K562 (cell line): ENCODE measurements at regions not wholly inside any gene's neighbourhood (a gene's known extent, or its start where the extent isn't known, plus 50 kb on each side); places are given as distances from the start of the nearest gene placed in this dataset.

Experiments used
- ATAC-seq: fragments of 200-7000 bp; cut with Tn5 transposase; 3 replicates; pipeline ENCODE4 v1.9.1; 2020; ENCODE audit warnings: moderate library complexity
- BruUV-seq: library from RNA; stranded (reverse); fragments of 400-500 nt; replicated peaks from 2 replicates; lab custom pipeline; 2021; lab: Mats Ljungman, UMichigan
- CTCF ChIA-PET: fragments of 300-600 bp; formaldehyde crosslinking; extraction: SDS; loops from one replicate; lab custom pipeline; 2021; ENCODE audit warnings: low intra/inter-chr PET ratio; lab: Yijun Ruan, JAX
- POLR2A ChIA-PET: fragments of 300-600, 350-650 bp; sonication (Branson Sonifier 250); formaldehyde crosslinking; extraction: SDS; loops from one replicate; lab custom pipeline; 2021; ENCODE audit warnings: antibody characterized with exemption, inconsistent platforms; lab: Yijun Ruan, JAX
- DNase-seq, 4 experiments: peaks; one replicate each; pipeline versions ENCODE4 v3.0.0 to v3.0.0-alpha.2; 2011 to 2018; ENCODE audit warnings: low spot score in 3 of 4, mixed read lengths in 3 of 4; ENCODE audit errors: extremely low read depth in 1 of 4
- FAIRE-seq: peaks from 2 replicates; lab custom pipeline; 2011; peaks lifted over from hg19 to GRCh38; lab: Jason Lieb, UNC
- H2AFZ ChIP-seq: 2 replicates; pipeline ENCODE4 v1.6.0; 2011; ENCODE audit warnings: low read depth, low read length, control low read depth, inconsistent platforms
- H3K27ac ChIP-seq: fragments of 200-600 bp; 3 replicates; pipeline ENCODE4 v1.8.0; 2011; ENCODE audit warnings: low read depth, mild to moderate bottlenecking, control low read depth, inconsistent platforms, low read length, moderate library complexity, mixed read lengths; ENCODE audit errors: extremely low read depth
- H3K27me3 ChIP-seq, 2 experiments: fragments of 300-600 bp in 1 of 2; 2 replicates in 1 of 2; 3 replicates in 1 of 2; pipeline versions ENCODE4 v1.6.0 to v1.8.0; 2011; ENCODE audit warnings: inconsistent platforms in 2 of 2, low read length in 2 of 2, mild to moderate bottlenecking in 1 of 2, mixed read lengths in 1 of 2, moderate library complexity in 1 of 2; ENCODE audit not compliant: control insufficient read depth in 2 of 2, insufficient read depth in 2 of 2
- H3K36me3 ChIP-seq: fragments of 300-600 bp; 3 replicates; pipeline ENCODE4 v1.8.0; 2011; ENCODE audit warnings: mild to moderate bottlenecking, low read length, inconsistent platforms; ENCODE audit not compliant: control insufficient read depth, insufficient read depth
- H3K4me1 ChIP-seq, 2 experiments: fragments of 200-600 bp in 1 of 2; replicated peaks in 1 of 2; 2 replicates in 1 of 2; 3 replicates in 1 of 2; pipeline versions ENCODE4 v1.5.1 to v1.8.0; 2011; ENCODE audit warnings: inconsistent platforms in 2 of 2, low read length in 2 of 2, mild to moderate bottlenecking in 1 of 2, mixed read lengths in 1 of 2, moderate library complexity in 1 of 2; ENCODE audit not compliant: control insufficient read depth in 2 of 2, insufficient read depth in 2 of 2
- H3K4me2 ChIP-seq: 2 replicates; pipeline ENCODE4 v1.6.1; 2011; ENCODE audit warnings: low read length, control low read depth, inconsistent platforms, mixed read lengths; ENCODE audit not compliant: insufficient read depth
- H3K4me3 ChIP-seq: fragments of 200-600 bp; sonication (generic), shearing (Covaris generic); 2 replicates; pipeline ENCODE4 v1.5.1; 2016; ENCODE audit warnings: control low read depth, inconsistent platforms
- H3K79me2 ChIP-seq: fragments of 200-600 bp; 3 replicates; pipeline ENCODE4 v1.8.0; 2011; ENCODE audit warnings: low read length, inconsistent platforms; ENCODE audit not compliant: control insufficient read depth, insufficient read depth
- H3K9ac ChIP-seq, 2 experiments: 2 replicates each; pipeline versions ENCODE4 v1.6.0 to v1.6.1; 2011; ENCODE audit warnings: low read depth in 2 of 2, low read length in 2 of 2, control low read depth in 1 of 2, inconsistent platforms in 1 of 2, mild to moderate bottlenecking in 1 of 2, mixed read lengths in 1 of 2; ENCODE audit not compliant: insufficient read depth in 1 of 2
- H3K9me1 ChIP-seq: one replicate; pipeline ENCODE4 v1.6.0; 2011; ENCODE audit warnings: inconsistent platforms, mild to moderate bottlenecking, low read length, moderate library complexity; ENCODE audit not compliant: control insufficient read depth, insufficient read depth
- H3K9me3 ChIP-seq: replicated peaks from 2 replicates; pipeline ENCODE4 v1.5.1; 2011; ENCODE audit warnings: low read depth, low read length, inconsistent platforms; ENCODE audit not compliant: control insufficient read depth, insufficient read depth
- H4K20me1 ChIP-seq: replicated peaks from 2 replicates; pipeline ENCODE4 v1.6.1; 2011; ENCODE audit warnings: low read length, inconsistent platforms, mixed read lengths; ENCODE audit not compliant: control insufficient read depth, insufficient read depth
- HMG20B ChIP-seq: fragments of 250-450 bp; sonication (Bioruptor Pico); IDR thresholded peaks from 2 replicates; pipeline ENCODE4 v1.5.0; 2021; ENCODE audit warnings: mild to moderate bottlenecking
- ZNF431 ChIP-seq: sonication (generic); formaldehyde crosslinking; IDR thresholded peaks from 2 replicates; pipeline ENCODE4 v1.8.0; 2022; ENCODE audit warnings: mild to moderate bottlenecking, missing genetic modification reagents
- ZNF586 ChIP-seq: fragments of 450-650 bp; formaldehyde crosslinking; conservative IDR thresholded peaks from 2 replicates; pipeline ENCODE4 v1.4.0; 2020; ENCODE audit warnings: mild to moderate bottlenecking, moderate library complexity
- WGBS: fragments of 100-300 bp; shearing (Covaris generic); methylation state at CpG from one replicate; pipeline ENCODE4 v1.1.6; 2016; ENCODE audit warnings: low coverage, mixed read lengths; ENCODE audit not compliant: insufficient coverage; ENCODE audit errors: missing lambda C conversion rate; 5-methylcytosine and 5-hydroxymethylcytosine counted together
- in situ Hi-C: fragments of 300-500 bp; cut with MboI; formaldehyde crosslinking; loops from 4 replicates; pipeline ENCODE4 v1.15.0; 2018; ENCODE audit warnings: inconsistent platforms, mixed read lengths
- intact Hi-C: fragments of 100-400 bp; cut with micrococcal nuclease; formaldehyde crosslinking; loops from 2 replicates; pipeline ENCODE4 v1.14.2; 2022
- TF ChIP-seq, protein P1 (sequence below): fragments of 450-650 bp; IDR thresholded peaks from 2 replicates; pipeline ENCODE4 v1.6.1; 2018; ENCODE audit not compliant: partially characterized antibody

DNA sequence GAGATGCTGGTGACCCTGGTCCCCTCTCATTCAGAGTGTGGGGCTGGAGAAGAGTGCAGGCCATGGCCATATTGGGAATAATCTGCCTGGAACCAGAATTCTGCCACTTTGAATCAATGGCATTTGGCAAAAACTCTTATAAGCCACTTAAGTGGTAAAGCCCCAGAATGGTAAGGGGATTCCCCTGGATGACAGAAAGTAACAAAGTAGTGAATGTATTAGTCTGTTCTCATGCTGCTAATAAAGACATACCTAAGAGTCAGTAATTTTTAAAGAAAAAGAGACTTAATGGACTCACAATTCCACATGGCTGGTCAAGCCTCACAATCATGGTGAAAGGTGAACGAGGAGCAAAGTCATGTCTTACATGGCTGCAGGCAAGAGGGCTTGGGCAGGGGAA lies 248.6 kb downstream of the SH2D4B start:
- in situ Hi-C loops: no loop called here
- ChIA-PET POLR2A (interaction anchor here (1.2 kb wide), 1 partner anchor 19 kb away, joined by 3 read pairs; no protein-coding TSS in a partner anchor), CTCF (no interaction called here)
- H3K36me3 ChIP-seq: no peaks in the 10 kb centered on the region
- no peaks in the 10 kb centered on the region for H3K27me3 ChIP-seq
- H3K27ac ChIP-seq: no peak overlapping the region
- no peaks in the 10 kb centered on the region for H3K9me3 ChIP-seq
- no peaks in the 10 kb centered on the region for H3K4me1 ChIP-seq
- DNase-seq (no peak), ATAC-seq (no peak)
- no peak overlapping the region for H2AFZ ChIP-seq
- H4K20me1 ChIP-seq: no peaks in the 10 kb centered on the region
- H3K79me2 ChIP-seq: no peaks in the 10 kb centered on the region
- TF ChIP-seq ZNF431 (CRISPR knock-in tag) (peak; percentile 64; the same call in 1 of the 2 replicates), ZNF586 (CRISPR knock-in tag) (no peak)
- TF ChIP-seq, all 486 proteins: peak for 1
- intact Hi-C loops: no loop called here
- no peak for FAIRE-seq
- Histone ChIP-seq H3K4me3 (no peak overlapping the region), H3K4me2 (no peak overlapping the region), H3K9ac (no peak overlapping the region), H3K9me1 (no peaks in the 10 kb centered on the region)
- whole genome bisulfite sequencing: 76% methylated on average over 1 of the region's 1 CpG
- no TSS peak for BruUV-seq

DNA sequence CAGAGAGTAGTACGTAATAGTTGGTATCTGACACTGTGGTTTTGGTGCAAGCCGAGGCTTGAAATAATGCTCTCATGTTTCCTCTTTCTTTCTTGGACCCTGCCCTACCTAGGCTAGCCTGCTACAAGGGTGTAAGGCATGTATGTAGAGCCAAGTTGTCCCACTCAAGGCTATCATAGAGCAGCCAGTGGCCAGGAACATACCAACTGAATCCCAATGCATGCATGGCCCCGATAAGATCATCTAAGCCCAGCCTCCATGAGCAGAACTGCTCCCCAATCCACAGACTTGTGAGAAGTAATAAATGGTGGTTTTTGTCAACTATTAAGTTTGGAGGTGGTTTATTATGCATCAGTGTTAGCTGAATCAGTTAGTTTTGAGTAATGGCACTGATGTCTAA lies 250.2 kb downstream of the SH2D4B start:
- intact Hi-C loops: no loop called here
- no peaks in the 10 kb centered on the region for H4K20me1 ChIP-seq
- H3K9me3 ChIP-seq: no peaks in the 10 kb centered on the region
- H3K27ac ChIP-seq: no peak overlapping the region
- no peak overlapping the region for H3K4me3 ChIP-seq
- no peak overlapping the region for H3K4me2 ChIP-seq
- WGBS: 48% methylated on average over 3 of the region's 3 CpGs
- POLR2A ChIA-PET: interaction anchor here (0.6 kb wide), 1 partner anchor 53 kb away, joined by 3 read pairs; no protein-coding TSS in a partner anchor
- H3K79me2 ChIP-seq: no peaks in the 10 kb centered on the region
- no peak overlapping the region for H3K9ac ChIP-seq
- CTCF ChIA-PET: no interaction called here
- TF ChIP-seq, protein P1, sequence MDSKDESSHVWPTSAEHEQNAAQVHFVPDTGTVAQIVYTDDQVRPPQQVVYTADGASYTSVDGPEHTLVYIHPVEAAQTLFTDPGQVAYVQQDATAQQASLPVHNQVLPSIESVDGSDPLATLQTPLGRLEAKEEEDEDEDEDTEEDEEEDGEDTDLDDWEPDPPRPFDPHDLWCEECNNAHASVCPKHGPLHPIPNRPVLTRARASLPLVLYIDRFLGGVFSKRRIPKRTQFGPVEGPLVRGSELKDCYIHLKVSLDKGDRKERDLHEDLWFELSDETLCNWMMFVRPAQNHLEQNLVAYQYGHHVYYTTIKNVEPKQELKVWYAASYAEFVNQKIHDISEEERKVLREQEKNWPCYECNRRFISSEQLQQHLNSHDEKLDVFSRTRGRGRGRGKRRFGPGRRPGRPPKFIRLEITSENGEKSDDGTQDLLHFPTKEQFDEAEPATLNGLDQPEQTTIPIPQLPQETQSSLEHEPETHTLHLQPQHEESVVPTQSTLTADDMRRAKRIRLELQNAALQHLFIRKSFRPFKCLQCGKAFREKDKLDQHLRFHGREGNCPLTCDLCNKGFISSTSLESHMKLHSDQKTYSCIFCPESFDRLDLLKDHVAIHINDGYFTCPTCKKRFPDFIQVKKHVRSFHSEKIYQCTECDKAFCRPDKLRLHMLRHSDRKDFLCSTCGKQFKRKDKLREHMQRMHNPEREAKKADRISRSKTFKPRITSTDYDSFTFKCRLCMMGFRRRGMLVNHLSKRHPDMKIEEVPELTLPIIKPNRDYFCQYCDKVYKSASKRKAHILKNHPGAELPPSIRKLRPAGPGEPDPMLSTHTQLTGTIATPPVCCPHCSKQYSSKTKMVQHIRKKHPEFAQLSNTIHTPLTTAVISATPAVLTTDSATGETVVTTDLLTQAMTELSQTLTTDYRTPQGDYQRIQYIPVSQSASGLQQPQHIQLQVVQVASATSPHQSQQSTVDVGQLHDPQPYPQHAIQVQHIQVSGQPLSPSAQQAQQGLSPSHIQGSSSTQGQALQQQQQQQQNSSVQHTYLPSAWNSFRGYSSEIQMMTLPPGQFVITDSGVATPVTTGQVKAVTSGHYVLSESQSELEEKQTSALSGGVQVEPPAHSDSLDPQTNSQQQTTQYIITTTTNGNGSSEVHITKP: peak; percentile 52
- no peak for TF ChIP-seq HMG20B
- no TSS peak for BruUV-seq
- H3K9me1 ChIP-seq: no peaks in the 10 kb centered on the region
- no peak for FAIRE-seq
- H3K4me1 ChIP-seq: no peaks in the 10 kb centered on the region
- DNase-seq: peak in 1 of 4 experiments; percentile 15
- H3K27me3 ChIP-seq: no peaks in the 10 kb centered on the region
- 0 out of 2 replicates have a peak overlapping the region, but pooled peaks have one; percentile 1 for H2AFZ ChIP-seq
- in situ Hi-C loops: no loop called here
- H3K36me3 ChIP-seq: no peaks in the 10 kb centered on the region
- ATAC-seq: peak; percentile 55; the same call in 2 of the 3 replicates
